RPMI8226 (cell line): ENCODE measurements at regions not wholly inside any gene's neighbourhood (a gene's known extent, or its start where the extent isn't known, plus 50 kb on each side); places are given as distances from the start of the nearest gene placed in this dataset.

ENCODE experiments used
- DNase-seq: peaks from one replicate; pipeline ENCODE4 v3.0.0-alpha.2; 2015

DNA sequence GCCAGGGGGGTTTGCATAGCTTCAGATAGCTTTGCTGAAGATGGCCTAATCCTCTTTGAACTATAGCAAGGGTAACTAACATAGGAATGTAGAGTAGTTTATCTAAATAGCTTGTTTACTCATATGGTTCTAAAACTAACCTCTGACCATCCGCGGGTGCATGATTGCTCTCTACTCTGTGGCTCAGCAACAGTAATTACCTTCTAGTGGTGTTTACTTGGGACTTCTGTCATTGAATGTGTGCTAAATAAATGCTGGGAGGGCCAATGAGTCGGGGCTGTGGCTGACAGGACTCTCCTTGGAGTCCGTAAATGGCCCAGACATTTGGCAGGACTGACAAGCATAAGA, 1461.9 kb downstream of the UQCRFS1 start:
- no peak for DNase-seq

- DNase-seq, result no peak
Observed at GRCh38 chr19:27750391-27751043, 1462.4 kb downstream of the UQCRFS1 start.

DNA sequence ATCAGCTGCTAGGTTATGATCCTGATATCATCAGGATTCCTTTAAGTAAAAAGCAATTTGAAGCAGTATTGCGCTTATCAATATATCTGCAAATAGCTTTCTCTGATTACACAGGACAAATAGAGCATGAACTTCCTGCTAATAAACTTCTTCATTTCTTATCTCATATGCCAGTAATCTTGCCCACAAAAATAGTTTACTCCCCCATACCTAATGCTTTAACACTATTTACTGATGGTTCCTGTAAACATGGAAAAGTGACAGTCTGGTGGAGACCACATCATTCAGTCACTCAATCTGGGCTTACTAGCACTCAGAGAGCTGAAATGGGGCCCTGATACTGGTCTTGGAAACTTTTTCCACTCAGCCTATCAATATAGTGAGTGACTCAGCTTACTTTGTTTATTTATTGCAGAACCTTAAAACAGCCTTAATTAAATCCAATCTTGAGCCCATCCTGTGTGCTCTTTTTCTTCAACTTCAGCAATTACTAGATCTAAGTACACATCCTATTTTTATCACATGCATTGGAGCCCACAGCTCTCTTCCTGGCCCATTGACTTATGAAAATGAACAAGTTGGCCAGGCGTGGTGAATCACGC, 1464.3 kb downstream of the UQCRFS1 start:
- DNase-seq, result no peak

- peak; percentile 10 for DNase-seq
Observed at GRCh38 chr19:27746691-27747380, 1466.1 kb downstream of the UQCRFS1 start.

DNA sequence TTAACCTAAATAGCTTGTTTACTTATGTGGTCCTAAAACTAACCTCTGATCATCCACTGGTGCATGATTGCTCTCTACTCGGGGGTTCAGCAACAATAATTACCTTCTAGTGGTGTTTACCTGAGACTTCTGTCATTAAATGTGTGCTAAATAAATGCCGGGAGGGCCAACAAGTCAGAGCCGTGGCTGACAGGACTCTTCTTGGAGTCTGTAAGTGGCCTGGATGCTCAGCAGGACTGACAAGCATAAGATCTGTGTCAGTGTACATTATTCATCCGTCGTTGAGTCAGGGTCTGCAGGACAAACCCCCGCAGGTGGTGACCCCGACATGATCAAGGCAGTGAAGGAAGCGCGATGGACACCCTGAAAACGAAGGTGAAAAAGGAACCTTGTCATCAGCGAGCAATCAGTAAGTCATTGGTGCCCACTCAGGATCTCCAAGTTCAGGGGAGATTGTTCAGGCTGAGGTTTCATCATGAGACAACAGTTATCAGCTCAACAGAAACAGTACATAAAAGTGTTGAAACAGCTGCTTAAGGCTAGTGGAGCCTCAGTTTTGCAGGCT, 1466.9 kb downstream of the UQCRFS1 start:
- DNase-seq, result no peak

- no peak for DNase-seq
Observed at GRCh38 chr19:27744926-27745768, 1467.8 kb downstream of the UQCRFS1 start.

- DNase-seq, result no peak
Observed at GRCh38 chr19:27742041-27742440, 1470.9 kb downstream of the UQCRFS1 start.

DNA sequence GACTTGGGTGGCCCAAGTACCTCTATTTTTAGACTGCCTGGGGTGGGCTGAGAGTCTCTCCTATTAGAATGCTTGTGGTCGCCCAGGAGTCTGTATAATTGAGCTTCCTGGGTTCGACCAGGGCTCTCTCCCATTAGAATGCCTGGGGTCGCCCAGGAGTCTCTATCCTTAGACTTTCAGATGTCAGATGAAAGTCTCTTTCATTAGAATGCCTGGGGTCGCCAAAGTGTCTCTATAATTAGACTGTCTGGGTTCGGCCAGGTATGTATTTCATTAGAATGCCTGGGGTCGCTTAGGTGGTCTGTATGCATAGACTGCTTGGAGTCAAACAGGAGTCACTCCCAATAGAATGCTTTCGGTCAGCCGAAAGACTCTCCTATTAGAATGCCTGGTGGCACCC, 1471.7 kb downstream of the UQCRFS1 start:
- no peak for DNase-seq

DNA sequence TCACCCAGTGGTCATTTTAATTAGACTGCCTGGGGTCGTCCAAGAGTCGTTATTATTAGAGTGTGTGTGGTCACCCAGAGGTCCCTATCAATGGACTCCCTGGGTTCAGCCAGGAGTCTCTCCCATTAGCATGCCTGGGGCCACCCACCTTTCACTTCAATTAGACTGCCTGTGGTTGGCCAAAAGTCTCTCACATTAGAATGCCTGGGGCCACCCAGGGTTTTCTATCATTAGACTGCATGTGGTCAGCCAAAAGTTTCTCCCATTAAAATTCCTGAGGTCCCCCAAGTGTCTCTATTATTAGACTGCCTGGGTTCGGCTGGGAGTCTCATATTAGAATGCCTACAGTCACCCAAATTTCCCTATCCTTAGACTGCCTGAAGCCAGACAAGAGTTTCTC, 1472.6 kb downstream of the UQCRFS1 start:
- DNase-seq, result no peak

- no peak for DNase-seq
Observed at GRCh38 chr19:27738569-27739193, 1474.3 kb downstream of the UQCRFS1 start.

GRCh38 chr19:27736225-27736624, 1476.7 kb downstream of the UQCRFS1 start:
- peak; percentile 15 for DNase-seq

DNA sequence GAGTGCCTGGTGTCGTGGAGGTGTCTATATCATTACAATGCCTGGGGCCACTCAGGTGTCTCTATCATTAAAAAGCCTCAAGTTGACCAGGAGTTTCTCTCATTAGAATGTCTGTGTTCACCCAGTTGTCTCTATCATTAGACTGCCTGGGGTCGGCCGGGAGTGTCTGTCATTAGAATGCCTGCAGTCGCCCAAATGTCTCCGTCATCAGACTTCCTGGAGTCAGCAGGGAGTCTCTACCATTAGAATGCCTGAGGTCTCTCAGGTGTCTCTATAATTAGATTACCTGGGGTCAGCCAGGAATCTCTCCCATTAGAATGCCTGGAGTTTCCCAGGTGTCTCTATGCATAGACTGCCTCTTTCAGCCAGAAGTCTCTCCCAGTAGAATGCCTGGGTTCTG, 1477.6 kb downstream of the UQCRFS1 start:
- no peak for DNase-seq

DNA sequence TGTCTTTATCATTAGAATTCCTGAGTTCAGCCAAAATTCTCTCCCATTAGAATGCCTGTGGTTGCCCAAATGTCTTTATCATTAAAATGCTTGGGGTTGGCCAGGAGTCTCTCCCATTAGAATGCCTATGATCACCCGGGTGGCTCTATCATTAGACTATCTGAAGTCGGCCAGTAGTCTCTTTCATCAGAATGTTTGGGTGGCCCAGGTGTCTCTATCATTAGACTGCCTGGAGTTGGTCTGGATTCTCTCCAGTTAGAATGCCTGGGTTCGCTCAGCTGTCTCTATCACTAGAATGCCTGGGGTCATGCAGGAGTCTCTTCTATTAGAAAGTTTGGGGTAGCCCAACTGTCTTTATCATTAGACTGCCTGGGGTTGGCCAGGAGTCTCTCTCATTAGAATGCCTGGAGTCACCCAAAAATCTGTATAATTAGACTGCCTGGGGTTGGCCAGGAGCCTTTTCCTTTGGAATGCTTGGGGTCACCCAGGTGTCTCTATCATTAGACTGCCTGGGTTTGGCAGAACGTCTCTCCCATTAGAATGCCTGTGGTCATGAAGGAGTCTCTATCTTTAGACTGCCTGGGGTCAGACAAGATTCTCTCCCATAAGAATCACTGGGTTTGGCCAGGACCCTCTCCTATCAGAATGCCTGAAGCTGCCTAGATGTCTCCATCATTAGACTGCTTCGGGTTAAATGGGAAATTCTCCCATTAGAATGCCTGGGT, 1478.3 kb downstream of the UQCRFS1 start:
- no peak for DNase-seq

DNA sequence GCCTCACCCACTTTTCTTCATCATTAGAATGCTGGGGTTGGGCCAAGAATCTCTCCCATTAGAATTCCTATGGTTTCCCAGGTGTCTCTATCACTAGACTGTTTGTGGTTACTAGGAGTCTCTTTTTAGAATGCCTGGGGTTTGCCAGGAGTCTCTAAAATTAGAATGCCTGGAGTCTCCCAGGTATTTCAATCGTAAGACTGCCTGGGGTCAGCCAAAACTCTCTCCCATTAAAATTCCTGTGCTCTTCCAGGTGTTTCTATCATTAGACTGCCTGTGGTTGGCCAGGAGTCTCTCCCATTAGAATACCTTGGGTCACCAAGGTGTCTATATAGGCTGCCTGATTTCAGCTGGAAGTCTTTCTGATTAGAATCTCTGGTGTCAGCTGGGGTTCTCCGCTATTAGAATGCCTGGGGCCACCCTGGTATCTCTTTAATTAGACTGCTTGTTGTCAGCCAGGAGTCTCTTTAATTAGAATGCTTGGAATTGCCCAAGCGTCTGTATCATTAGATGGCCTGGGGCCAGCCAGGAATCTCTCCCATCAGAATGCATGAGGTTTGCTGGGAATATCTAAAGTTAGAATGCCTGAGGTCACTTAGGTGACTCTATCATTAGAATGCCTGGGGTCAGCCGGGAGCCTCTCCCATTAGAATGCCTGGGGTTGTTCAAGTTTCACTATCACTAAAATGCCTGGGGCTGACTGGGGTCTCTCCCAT, 1479.2 kb downstream of the UQCRFS1 start:
- DNase-seq, result no peak

- no peak for DNase-seq
Observed at GRCh38 chr19:27729332-27729731, 1483.6 kb downstream of the UQCRFS1 start.

GRCh38 chr19:27722625-27723024, 1490.3 kb downstream of the UQCRFS1 start:
- no peak for DNase-seq

DNA sequence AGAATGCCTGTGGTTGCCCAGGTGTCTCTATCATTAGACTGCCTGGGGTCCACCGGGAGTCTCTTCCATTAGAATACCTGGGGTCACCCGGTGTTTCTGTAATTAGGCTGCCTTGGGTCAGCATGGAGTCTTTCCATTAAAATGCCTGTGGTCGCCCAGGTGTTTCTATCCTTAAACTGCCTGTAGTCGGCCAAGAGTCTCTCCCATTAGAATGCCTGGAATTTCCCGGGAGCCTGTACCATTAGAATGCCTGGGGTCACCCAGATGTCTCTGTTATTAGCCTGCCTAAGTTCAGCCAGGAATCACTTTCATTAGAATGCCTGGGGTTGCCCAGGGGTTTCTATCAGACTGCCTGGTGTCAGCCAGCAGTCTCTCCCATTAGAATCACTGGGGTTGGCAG, 1492.8 kb downstream of the UQCRFS1 start:
- DNase-seq, result no peak

DNA sequence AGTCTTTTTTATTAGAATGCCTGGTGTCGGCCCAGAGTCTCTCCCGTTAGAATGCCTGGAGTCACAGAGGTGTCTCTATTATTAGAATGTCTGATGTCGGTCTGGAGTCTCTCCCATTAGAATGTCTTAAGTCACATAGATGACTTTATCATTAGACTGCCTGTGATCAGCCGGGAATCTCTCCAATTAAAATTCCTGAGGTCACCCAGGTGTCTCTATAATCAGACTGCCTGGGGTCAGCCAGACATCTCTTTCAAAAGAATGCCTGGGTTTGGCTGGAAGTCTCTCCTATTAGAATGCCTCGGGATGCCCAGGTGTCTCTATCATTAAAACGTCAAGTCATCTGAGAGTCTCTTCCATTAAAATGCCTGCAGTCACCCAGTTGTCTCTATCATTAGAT, 1493.9 kb downstream of the UQCRFS1 start:
- DNase-seq, result no peak

DNA sequence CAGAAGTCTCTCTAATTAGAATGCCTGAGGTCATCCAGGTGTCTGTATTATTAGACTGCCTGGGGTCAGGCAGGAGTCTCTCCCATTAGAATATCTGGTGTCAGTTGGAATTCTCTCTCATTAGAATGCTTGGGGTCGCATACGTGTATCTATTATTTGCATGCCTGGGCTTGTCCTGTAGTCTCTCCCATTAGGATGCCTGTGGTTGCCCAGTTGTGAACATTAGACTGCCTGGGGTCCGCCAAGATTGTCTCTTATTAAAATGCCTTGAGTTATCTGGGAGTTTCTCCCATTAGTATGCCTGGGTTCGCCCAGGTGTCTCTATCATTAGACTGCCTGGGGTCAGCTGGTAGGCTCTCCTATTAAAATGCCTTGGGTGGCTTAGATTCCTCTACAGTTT, 1494.7 kb downstream of the UQCRFS1 start:
- no peak for DNase-seq

DNA sequence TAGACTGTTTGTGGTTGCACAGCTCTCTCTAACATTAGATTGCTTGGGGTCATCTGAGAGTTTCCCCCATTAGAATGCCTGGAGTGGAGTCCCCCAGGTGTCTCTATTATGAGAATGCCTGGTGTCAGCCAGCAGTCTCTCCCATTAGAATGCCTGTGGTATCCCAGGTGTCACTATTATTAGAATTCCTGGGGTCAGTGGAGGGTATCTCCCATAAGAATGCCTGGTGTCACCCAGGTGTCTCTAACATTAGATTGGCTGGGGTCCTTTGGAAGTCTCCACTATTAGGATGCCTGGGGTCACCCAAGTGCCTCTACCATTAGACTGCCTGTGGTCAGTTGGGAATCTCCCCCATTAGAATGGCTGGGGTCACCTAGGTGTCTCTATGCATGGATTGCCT, 1495.1 kb downstream of the UQCRFS1 start:
- no peak for DNase-seq

GRCh38 chr19:27716922-27717321, 1496.0 kb downstream of the UQCRFS1 start:
- DNase-seq, result no peak
